ENCODE measurements at regions not wholly inside any gene's neighbourhood (a gene's known extent, or its start where the extent isn't known, plus 50 kb on each side); places are given as distances from the start of the nearest gene placed in this dataset.

DNA sequence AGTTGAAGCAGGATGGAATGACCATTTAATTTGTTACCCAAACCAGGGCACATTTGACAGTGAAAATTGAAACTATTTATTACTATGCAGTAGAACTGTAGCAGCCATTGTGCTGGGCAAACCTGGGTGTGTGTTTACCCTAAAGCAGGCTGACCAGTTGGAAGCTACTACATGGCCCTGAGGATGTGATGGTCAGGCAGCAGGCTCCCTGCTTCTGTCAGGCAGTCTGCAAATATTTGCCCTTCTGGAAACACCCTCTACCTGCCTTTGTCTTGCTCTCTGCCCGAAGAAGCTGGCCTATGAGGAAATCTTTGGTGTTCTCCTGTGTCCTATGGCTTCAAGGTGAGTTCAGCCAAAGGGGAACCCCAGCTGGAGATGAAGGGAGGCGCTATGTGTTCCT, 600.1 kb upstream of the KIRREL3 start:
- DNase-seq (ENCODE audit: low spot score), result no peak

- no peak for DNase-seq (ENCODE audit: low spot score)
Measured at GRCh38 chr11:127598476-127598875, 597.9 kb upstream of the KIRREL3 start.

DNA sequence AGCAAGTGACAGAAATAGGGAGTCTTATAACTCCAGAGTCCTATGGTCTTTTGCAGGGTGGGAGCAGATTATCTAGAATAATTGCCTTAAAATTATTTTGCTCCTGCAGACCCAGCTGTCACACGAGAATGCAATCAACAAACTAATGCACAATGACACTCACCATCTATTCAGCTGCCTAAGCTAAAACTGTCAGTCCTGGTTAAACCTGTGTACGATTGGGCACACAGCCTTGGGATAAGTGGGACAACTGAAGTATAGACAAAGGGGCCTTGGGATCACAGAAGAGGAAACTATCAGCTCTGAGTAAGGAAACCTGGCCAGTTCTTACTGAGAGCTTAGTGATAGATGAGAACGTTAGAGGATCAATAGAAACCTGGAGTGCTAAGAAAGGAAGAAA, 595.9 kb upstream of the KIRREL3 start:
- DNase-seq (ENCODE audit: low spot score), result no peak

- DNase-seq (ENCODE audit: low spot score), result no peak
Measured at GRCh38 chr11:127592371-127592770, 591.8 kb upstream of the KIRREL3 start.

DNA sequence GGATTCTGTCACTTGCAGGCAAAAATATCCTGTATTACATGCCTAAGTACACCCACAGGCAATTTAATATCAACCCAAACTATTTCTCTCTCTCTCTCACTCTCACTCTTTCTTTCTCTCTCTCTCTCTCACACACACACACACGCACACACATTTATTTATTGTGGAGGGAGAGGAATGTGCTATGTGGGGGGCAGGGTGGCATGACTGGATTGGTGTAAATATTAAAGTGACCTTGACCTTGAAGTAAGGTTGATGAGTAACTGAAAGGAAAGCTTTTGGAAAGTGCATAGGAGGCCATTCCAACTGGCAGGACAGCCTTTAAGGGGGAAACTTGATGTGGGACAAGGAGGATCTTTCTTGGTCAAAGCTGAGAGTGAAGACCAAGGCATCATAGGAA, 589.7 kb upstream of the KIRREL3 start:
- no peak for DNase-seq (ENCODE audit: low spot score)

DNA sequence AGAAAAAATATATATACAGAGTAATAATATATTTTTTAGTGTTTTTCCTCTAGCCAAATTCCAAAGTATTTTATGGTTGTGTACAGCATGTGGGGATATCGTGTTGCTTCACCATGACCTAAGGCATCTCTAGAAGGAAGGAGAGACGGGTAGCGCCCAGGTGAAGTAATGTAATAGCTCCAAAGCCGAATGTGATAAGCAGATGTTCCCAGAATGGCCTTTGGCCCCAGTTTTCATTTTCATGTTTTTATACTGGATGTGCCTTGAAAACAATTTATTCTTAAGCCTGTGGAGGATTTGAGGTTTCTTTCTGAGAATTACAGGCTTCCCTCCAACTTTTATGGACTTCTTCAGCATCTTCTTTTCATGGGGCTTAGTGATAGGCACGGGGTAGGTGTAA, 587.9 kb upstream of the KIRREL3 start:
- no peak for DNase-seq (ENCODE audit: low spot score)

- DNase-seq (ENCODE audit: low spot score), result no peak
Measured at GRCh38 chr11:127587511-127587910, 586.9 kb upstream of the KIRREL3 start.

GRCh38 chr11:127576210-127576609, 575.6 kb upstream of the KIRREL3 start:
- no peak for DNase-seq (ENCODE audit: low spot score)

- DNase-seq (ENCODE audit: low spot score), result no peak
Measured at GRCh38 chr11:127574478-127574877, 573.9 kb upstream of the KIRREL3 start.

DNA sequence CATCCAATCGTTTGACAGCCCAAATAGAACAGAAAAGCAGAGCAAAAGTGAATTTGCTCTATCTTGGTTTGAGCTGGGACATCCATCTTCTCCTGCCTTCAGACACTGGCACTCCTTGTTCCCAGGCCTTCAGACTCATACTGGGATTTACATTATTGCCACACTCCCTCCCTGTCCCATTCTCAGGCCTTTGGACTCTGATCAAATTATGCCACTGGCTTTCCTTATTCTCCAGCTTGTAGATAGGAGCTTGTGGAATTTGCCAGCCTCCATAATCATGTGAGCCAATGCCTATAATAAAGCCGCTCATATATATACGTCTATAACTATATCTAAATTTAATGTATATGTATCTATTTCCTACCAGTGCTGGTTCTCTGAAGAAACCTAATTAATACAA, 568.3 kb upstream of the KIRREL3 start:
- no peak for DNase-seq (ENCODE audit: low spot score)

DNA sequence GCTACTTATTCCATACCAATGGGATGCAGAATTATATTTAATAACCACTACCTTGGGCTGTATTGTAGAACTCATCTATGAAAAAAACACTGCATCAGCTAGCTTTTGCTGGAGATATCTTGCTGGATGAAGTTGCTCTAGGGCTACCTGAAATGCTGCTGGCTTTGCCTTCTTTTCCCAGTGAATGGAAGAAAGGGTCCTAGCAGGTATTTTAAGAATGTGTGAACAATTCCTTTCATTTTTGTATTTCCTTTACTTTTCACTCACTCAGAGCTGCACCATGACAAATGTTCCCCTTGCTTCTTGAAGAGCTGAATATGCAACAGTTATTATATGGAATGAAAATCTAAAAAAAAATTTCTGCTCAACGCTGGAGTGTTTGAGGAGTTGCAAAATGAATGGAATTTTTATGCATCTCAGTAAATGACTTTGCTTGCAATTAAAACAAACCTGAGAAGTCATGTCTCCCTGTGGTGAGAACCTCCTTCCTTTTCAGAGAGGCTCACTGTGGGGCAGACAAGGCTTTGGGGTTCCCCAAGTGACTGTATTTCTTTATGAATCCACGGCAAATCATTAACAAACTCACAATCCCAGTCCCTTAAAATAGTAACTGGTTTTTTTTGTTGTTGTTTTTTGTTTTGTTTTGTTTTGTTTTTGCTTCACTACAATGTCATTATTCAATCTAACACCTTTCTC, 566.8 kb upstream of the KIRREL3 start:
- DNase-seq (ENCODE audit: low spot score), result no peak

DNA sequence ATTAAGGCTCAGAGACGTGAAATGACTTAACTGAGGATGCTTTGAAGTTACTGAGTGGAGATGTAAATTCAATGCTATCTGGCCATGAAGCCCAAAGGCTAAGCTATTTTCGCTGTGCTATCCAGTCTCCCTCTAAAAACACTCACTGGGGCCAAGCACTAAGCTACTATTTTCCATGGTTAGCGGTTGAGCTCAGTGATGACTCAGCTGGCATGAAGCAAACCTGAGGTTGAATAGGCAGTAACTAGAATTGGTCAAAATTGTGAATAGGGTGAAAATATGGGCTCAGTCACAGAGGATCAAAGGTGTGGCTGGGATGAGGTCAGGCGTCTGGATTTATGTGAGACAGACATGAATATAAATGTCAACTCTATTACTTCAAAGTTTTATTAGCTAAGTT, 564.2 kb upstream of the KIRREL3 start:
- DNase-seq (ENCODE audit: low spot score), result no peak

DNA sequence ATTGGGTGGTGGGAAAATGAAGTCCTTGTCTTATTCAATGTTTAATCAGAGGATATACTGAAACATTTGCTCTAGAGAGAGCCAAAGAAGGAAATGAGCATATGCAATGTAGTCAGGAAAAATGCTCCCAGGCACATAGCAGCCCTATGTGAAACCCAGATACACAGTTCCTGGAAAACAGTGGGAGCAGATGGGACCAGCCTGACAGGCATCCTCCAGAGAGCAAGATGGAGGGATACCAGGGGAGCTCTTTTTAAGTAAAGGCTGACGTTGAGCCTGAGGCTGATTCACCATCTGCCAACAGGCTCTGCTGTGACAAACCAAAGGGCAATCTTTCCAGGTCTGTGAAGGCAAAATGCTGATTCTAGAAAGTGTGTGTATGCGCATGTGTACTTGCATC, 559.4 kb upstream of the KIRREL3 start:
- DNase-seq (ENCODE audit: low spot score), result no peak

DNA sequence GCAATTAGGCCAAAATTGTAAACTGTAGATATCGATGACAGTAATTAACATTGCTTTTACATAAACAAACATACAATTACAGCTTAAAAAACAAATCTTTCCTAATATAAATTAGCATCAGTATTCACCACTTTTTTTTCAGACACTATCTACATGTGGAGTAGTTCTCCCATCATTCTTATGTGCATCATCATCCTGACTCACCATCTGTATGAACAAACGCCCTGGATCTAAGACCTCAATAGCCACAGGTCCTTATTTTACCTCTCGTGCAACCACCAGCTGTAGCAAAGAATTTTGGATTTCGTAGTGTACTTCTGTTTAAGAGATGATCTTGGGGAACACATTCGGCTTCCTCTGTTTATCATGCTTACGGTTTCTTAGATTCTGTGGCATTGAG, 551.9 kb upstream of the KIRREL3 start:
- DNase-seq (ENCODE audit: low spot score), result no peak

- no peak for DNase-seq (ENCODE audit: low spot score)
Measured at GRCh38 chr11:127531167-127531566, 530.6 kb upstream of the KIRREL3 start.

DNA sequence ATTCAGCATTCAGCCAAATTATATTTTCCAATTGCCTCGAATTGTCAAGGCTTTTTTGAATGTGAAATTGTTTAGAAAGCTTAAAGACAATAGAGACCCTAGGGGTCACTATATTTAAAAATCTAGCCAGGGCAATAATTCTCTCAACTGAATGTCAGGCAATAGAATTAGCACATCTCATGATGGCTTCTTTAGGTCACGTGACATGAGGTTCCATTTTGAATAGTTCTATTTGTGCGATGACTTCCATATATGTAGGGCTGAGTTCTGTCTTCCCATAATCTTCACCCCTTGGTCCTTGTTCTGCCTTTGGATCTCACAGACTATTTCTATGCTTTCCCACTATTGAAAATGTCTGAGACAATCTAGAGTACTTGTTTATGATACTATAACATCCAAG, 527.7 kb upstream of the KIRREL3 start:
- DNase-seq (ENCODE audit: low spot score), result no peak

DNA sequence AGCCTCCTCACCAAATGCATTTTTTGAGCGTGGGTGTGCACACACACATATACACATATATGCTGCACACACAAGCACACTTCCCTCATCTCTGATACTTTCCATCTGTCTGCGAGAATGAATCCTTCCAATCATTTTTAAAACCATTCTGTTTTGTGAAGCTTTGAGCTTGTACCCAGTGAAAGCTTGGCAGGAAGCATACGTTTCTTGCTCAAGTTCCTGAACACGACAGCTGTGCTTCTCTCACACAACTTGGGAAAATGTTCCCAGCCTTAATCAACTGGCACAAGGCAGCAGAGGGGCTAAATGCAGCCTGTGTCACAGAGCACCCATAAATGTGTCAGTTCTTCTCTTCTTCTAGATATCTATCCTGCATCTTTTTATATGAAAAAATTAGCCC, 524.0 kb upstream of the KIRREL3 start:
- no peak for DNase-seq (ENCODE audit: low spot score)

GRCh38 chr11:127521413-127521812, 520.8 kb upstream of the KIRREL3 start:
- no peak for DNase-seq (ENCODE audit: low spot score)

- DNase-seq (ENCODE audit: low spot score), result no peak
Measured at GRCh38 chr11:127507851-127508250, 507.3 kb upstream of the KIRREL3 start.

GRCh38 chr11:127506647-127507046, 506.1 kb upstream of the KIRREL3 start:
- no peak for DNase-seq (ENCODE audit: low spot score)

- no peak for DNase-seq (ENCODE audit: low spot score)
Measured at GRCh38 chr11:127506126-127506525, 505.6 kb upstream of the KIRREL3 start.

DNA sequence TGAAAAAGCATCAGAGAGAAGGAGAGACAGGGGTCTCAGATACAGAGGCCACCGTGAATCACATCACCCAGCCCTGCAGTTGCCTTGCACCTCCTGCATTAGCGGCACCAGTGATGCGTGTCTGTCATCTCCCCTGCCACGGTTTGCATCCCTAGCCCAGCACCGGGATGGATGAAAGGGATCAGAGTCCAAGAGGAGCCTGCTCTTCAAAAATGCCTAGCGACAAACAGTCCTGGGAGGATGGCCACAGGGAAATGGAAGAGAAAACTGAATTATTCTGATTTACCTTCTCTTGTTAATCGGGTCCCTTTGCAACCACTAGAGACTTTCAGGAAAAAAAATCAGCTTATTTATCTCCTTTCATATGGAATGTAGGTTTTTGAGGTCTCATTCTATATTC, 495.6 kb upstream of the KIRREL3 start:
- DNase-seq (ENCODE audit: low spot score), result no peak

DNA sequence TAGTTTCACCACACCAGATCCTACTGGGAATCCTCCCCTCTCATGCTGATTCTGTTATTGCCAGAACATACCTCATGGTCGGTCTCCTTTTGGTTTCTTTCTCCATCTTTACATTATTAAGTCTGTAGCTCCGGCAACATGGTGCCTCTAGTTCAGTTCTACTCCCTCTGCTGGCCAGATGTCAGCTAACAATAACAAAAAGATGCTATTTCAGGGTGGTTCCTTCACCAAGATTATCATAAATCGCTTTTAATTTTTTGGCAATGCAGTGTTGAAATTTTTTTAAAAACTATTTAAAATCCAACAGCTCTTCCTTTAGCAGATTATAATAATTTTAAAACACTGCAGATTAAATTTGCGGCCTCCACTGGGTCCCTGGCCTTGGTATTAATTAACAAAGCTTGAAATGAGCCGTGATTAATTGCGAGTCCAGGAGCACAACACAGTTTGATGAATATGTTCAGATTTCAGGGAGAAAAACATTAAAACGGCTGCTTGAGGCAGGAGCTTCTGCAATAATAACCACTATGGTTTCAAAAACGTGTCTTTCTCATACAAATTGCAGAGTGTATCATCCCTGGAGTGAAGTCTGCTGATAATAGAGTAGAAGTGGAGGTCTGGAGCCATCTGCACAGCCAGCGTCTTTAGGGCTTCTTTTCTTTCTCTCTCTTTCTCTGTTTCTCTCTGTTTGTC, 492.9 kb upstream of the KIRREL3 start:
- DNase-seq (ENCODE audit: low spot score), result peak; percentile 0

- DNase-seq (ENCODE audit: low spot score), result no peak
Measured at GRCh38 chr11:127492029-127492428, 491.5 kb upstream of the KIRREL3 start.

Data from activated CD4-positive, alpha-beta T cell treated with anti-CD3 and anti-CD28 coated beads, Interleukin-2, Interleukin-4, amounts not matched to agents 100 ng/mL and 50 ng/mL, durations not matched to agents 16 hours and 8 hours (primary cell).